BLaER1 (cell line): ENCODE measurements at regions not wholly inside any gene's neighbourhood (a gene's known extent, or its start where the extent isn't known, plus 50 kb on each side); places are given as distances from the start of the nearest gene placed in this dataset.
"Not testable (repeated sequence)": the region's sequence is repeated elsewhere in the genome, so short reads cannot be mapped to it uniquely, and the experiment has no call there.

Experiments
- H3K27ac ChIP-seq: shearing (Covaris generic); formaldehyde crosslinking; 2 replicates; pipeline ENCODE4 v1.8.1; 2022
- H3K27me3 ChIP-seq: shearing (Covaris generic); formaldehyde crosslinking; 2 replicates; pipeline ENCODE4 v1.8.1; 2022
- H3K36me3 ChIP-seq: shearing (Covaris generic); formaldehyde crosslinking; 2 replicates; pipeline ENCODE4 v1.8.1; 2022
- H3K4me1 ChIP-seq: shearing (Covaris generic); formaldehyde crosslinking; 2 replicates; pipeline ENCODE4 v1.8.1; 2022
- H3K4me2 ChIP-seq: shearing (Covaris generic); formaldehyde crosslinking; 2 replicates; pipeline ENCODE4 v1.8.1; 2022
- H3K4me3 ChIP-seq: shearing (Covaris generic); formaldehyde crosslinking; 2 replicates; pipeline ENCODE4 v1.8.1; 2022
- H3K9ac ChIP-seq: shearing (Covaris generic); formaldehyde crosslinking; 2 replicates; pipeline ENCODE4 v1.8.1; 2022
- H3K9me3 ChIP-seq: shearing (Covaris generic); formaldehyde crosslinking; 2 replicates; pipeline ENCODE4 v1.8.1; 2022
- H4K20me1 ChIP-seq: shearing (Covaris generic); formaldehyde crosslinking; 2 replicates; pipeline ENCODE4 v1.8.1; 2022
- Cebpa-rat ChIP-seq: shearing (Covaris generic); IDR thresholded peaks from 2 replicates; pipeline ENCODE4 v1.8.1; 2022

DNA sequence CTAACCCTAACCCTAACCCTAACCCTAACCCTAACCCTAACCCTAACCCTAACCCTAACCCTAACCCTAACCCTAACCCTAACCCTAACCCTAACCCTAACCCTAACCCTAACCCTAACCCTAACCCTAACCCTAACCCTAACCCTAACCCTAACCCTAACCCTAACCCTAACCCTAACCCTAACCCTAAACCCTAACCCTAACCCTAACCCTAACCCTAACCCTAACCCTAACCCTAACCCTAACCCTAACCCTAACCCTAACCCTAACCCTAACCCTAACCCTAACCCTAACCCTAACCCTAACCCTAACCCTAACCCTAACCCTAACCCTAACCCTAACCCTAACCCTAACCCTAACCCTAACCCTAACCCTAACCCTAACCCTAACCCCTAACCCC lies 80.6 kb upstream of the PLEKHG4B start:
- H3K4me3 ChIP-seq, H3K4me1 ChIP-seq, H4K20me1 ChIP-seq, H3K9me3 ChIP-seq, H3K9ac ChIP-seq, H3K4me2 ChIP-seq, H3K36me3 ChIP-seq, H3K27me3 ChIP-seq, H3K27ac ChIP-seq: not testable (repeated sequence)

DNA sequence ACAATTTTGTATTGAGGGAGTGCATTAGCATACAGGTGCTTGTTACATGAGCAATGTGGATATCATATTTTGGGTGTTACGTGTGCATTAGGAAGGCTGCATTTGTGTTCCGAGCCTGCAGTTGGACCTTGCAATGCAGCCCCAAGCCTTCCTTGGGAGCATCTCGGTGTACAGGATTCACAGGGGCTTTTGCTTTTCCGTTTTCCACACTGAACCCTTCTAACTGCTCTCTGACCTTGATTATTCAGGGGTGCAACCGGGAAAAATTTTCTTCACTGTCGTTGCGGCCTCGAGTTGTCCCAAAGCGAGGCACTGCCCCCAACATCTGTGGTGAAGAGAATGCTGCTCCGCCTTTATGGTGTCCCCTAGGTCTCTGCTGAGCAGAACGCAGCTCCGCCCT lies 80.1 kb upstream of the PLEKHG4B start:
- H3K4me3 ChIP-seq: no peak overlapping the region
- H3K27me3 ChIP-seq: no peaks in the 10 kb centered on the region
- H3K27ac ChIP-seq: no peak overlapping the region
- H3K9ac ChIP-seq: no peak overlapping the region
- no peak overlapping the region for H3K4me2 ChIP-seq
- H4K20me1 ChIP-seq: no peaks in the 10 kb centered on the region
- no peaks in the 10 kb centered on the region for H3K36me3 ChIP-seq
- peaks cover 4% of the 10 kb centered on the region; the same call in 1 of the 2 replicates for H3K9me3 ChIP-seq
- TF ChIP-seq Cebpa-rat: no peak
- H3K4me1 ChIP-seq: no peaks in the 10 kb centered on the region

DNA sequence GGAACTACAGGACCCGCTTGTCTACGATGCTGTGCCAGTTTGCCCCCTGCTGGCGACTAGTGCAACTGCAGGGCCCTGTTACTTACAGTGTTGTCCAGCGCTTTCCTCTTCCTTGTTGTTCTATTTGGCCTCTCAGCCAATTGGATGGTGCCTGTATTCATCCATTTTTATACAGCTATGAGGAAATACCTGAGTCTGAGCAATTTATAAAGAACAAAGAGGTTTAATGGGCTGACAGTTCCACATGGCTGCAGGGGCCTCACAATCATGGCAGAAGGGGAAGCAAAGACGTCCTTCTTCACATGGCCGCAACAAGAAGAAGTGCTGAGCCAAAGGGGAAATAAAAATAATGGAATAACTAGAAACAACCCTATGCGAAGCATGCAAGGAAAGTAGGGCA lies 78.7 kb upstream of the PLEKHG4B start:
- no peak for TF ChIP-seq Cebpa-rat
- H3K4me3 ChIP-seq: no peak overlapping the region
- H3K4me1 ChIP-seq: no peaks in the 10 kb centered on the region

DNA sequence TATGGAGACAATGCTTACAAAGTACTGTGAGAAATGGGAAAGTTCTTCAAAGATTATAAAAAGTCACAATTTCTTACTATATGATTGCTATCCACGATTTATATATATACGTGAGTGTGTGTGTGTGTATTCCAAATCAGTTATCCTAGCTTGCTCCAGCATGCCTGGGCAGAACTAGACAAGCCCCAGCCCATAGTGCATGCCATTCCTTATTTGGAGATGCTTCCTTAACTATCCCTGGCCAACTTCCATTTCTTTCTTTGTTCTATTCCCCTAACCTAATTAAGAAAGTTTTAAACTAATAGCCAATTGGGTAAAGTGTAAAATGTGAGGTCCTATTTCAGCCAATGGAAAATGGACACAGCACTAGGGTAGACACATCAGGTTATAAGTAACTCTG lies 77.3 kb upstream of the PLEKHG4B start:
- not testable (repeated sequence) for H3K4me2 ChIP-seq, H3K4me3 ChIP-seq, H3K4me1 ChIP-seq, H3K9me3 ChIP-seq, H3K27me3 ChIP-seq, H3K27ac ChIP-seq, H3K9ac ChIP-seq, H4K20me1 ChIP-seq, H3K36me3 ChIP-seq

More for the DNA sequence above, 78.7 kb upstream of the PLEKHG4B start:
- no peak overlapping the region for H3K9ac ChIP-seq
- no peaks in the 10 kb centered on the region for H3K27me3 ChIP-seq
- peaks cover 4% of the 10 kb centered on the region; the same call in 1 of the 2 replicates for H3K9me3 ChIP-seq
- no peak overlapping the region for H3K4me2 ChIP-seq
- no peaks in the 10 kb centered on the region for H4K20me1 ChIP-seq
- H3K36me3 ChIP-seq: no peaks in the 10 kb centered on the region
- H3K27ac ChIP-seq: no peak overlapping the region

DNA sequence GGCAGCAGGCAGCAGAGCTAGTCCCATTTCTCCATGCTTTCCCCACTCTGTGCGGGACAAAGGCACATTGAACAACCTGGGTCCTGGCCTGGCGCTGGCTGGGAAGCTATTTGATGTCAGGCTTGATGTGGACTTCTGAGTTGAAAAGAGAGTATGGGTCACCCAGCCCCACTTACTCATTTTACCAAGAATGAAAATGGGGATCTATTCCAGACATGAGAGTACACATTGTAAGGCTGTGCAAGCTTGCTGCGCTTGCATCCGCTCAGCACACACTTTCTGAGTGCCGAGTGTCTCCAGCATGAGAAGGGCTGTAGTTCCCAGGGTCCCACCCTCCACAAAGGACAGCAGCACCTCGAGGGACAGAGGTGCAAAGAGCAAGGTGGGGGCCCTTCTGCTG lies 71.7 kb upstream of the PLEKHG4B start:
- not testable (repeated sequence) for H3K4me3 ChIP-seq

DNA sequence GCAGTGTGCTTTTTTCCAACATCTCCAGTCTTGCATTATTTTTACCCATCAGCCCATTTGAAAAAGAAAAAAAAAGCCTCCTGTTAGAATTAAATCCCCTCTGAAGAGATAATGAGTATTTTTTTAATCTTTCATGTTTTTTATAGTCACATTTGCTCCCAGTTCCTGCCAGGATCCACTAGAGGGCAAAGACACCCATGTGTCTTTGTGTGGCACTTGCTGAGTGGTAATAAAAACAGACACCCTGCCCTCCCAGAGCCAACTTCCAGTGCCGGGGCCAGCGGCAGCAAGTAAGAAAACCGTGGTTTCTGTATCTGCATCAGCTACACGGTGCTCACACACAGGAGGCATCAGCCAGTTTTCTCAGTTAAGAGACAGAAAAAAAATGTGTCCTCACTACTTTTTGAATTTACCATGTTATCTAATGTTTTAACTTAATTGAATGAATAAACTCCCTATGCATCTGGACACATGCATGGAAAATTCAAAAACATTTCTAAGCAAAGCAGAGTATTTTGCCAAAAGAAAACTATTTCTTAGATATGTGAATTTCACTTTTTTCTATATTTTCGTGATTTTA lies 70.2 kb upstream of the PLEKHG4B start:
- TF ChIP-seq Cebpa-rat: no peak
- Histone ChIP-seq H3K4me1 (peaks cover 12% of the 10 kb centered on the region), H3K9me3 (no peaks in the 10 kb centered on the region), H4K20me1 (no peaks in the 10 kb centered on the region), H3K36me3 (no peaks in the 10 kb centered on the region), H3K27ac (no peak overlapping the region), H3K4me2 (0 out of 2 replicates have a peak overlapping the region, but pooled peaks have one; percentile 17), H3K9ac (no peak overlapping the region), H3K4me3 (no peak overlapping the region), H3K27me3 (no peaks in the 10 kb centered on the region)

More for the DNA sequence above, 71.7 kb upstream of the PLEKHG4B start:
- H3K4me1 ChIP-seq: peaks cover 12% of the 10 kb centered on the region
- not testable (repeated sequence) for H3K9ac ChIP-seq, H3K27me3 ChIP-seq, H3K36me3 ChIP-seq, H3K4me2 ChIP-seq, H3K9me3 ChIP-seq, H4K20me1 ChIP-seq, H3K27ac ChIP-seq

DNA sequence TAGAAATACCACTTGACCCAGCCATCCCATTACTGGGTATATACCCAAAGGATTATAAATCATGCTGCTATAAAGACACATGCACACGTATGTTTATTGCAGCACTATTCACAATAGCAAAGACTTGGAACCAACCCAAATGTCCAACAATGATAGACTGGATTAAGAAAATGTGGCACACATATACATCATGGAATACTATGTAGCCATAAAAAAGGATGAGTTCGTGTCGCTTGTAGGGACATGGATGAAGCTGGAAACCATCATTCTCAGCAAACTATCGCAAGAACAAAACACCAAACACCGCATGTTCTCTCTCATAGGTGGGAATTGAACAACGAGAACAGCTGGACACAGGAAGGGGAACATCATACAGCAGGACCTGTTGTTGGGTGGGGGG lies 68.1 kb upstream of the PLEKHG4B start:
- not testable (repeated sequence) for H3K36me3 ChIP-seq, H4K20me1 ChIP-seq, H3K4me3 ChIP-seq, H3K9ac ChIP-seq, H3K27ac ChIP-seq, H3K4me2 ChIP-seq, H3K27me3 ChIP-seq
- Histone ChIP-seq H3K9me3 (peaks cover 17% of the 10 kb centered on the region), H3K4me1 (peaks cover 12% of the 10 kb centered on the region)

DNA sequence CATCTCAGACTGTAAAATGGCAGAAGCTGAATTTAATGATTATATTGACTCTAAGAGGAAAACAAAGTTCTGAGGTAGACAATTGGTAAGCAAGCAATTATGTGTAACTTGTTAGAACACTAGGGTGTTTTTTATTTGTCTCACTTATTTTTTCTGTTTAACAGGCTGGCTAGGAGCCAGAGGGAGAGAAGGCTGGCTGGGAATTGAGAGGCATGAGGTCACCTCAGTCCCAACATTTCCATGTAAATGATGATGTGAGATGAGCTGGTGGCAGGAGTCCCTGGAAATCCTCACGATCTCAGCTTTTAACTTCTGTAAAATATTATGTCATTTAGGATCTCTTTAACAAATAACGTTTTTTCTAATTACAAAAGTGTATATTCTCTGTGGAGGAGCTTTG lies 66.9 kb upstream of the PLEKHG4B start:
- not testable (repeated sequence) for H3K9ac ChIP-seq, H3K4me3 ChIP-seq, H3K36me3 ChIP-seq

DNA sequence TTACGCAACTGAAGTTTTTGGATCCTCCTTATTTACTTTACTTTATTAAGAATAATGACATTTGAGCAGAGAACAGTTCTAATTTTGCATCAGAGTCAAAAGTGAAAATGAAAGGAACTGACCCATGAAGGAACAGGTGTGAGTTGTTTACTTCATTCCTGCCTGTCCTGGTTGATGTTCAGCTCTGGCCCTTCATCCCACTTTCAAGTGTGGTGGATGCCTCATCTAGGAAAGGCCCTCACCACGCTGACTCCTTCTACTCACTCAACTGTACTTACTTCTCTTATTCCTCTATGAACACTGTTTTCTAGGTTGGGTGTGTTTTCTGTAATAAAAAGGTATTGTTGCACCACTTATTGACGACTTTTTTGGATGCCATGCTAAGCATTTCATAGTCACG lies 61.8 kb upstream of the PLEKHG4B start:
- no peak for TF ChIP-seq Cebpa-rat
- Histone ChIP-seq H3K9ac (no peak overlapping the region), H4K20me1 (no peaks in the 10 kb centered on the region), H3K27ac (no peak overlapping the region), H3K4me1 (peaks cover 6% of the 10 kb centered on the region; the same call in 1 of the 2 replicates), H3K4me3 (no peak overlapping the region), H3K4me2 (peak overlapping the region; percentile 34), H3K36me3 (no peaks in the 10 kb centered on the region), H3K27me3 (no peaks in the 10 kb centered on the region), H3K9me3 (peaks cover 26% of the 10 kb centered on the region)

More for the DNA sequence above, 66.9 kb upstream of the PLEKHG4B start:
- H3K27me3 ChIP-seq, H4K20me1 ChIP-seq, H3K27ac ChIP-seq, H3K4me2 ChIP-seq: not testable (repeated sequence)
- H3K4me1 ChIP-seq: peaks cover 15% of the 10 kb centered on the region
- H3K9me3 ChIP-seq: peaks cover 26% of the 10 kb centered on the region

DNA sequence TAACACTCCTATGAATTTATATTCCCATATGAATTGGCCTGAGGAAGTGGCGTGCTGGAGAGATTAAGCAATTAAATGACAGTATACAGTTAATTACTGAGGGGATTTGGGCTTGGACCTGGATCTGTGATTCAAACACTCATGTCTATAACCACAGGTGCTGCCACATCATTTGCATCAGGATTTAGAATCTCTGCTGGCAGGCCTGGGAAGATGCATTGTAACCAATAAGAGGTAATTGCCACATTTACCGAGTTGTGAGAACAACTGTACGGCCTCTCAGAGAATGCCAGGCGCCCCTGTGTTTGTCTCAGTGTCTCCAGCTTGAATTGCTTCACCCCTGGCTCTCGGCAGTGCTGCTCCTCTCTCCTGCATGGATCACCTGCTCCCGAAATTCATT lies 61.4 kb upstream of the PLEKHG4B start:
- H3K36me3 ChIP-seq, H3K4me3 ChIP-seq, H3K9ac ChIP-seq, H3K27ac ChIP-seq, H3K4me1 ChIP-seq, H3K27me3 ChIP-seq, H4K20me1 ChIP-seq: not testable (repeated sequence)
- H3K9me3 ChIP-seq: peaks cover 26% of the 10 kb centered on the region
- peak overlapping the region; percentile 34; the same call in 1 of the 2 replicates for H3K4me2 ChIP-seq

DNA sequence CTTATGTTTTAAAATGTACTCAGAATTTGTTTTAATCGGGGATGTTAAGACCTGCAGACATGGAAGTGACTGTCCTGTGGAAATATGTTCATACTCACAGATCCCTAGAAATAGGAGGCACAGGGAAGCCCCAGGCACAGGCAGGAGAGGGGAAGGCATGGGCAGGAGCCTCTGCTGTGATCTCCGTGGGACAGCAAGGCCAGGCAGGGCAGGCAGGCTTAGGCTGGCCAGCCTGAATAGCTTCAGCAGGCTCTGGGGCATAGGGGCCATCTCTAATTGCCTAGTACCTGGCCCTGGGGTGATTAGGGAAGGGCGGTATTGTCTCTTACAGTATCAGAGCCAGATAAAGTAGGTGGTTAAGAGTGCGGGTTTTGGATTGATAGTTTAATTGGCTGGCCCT lies 59.8 kb upstream of the PLEKHG4B start:
- Histone ChIP-seq H3K4me3 (no peak overlapping the region), H3K27me3 (no peaks in the 10 kb centered on the region), H4K20me1 (no peaks in the 10 kb centered on the region), H3K27ac (no peak overlapping the region), H3K4me1 (peaks cover 6% of the 10 kb centered on the region; the same call in 1 of the 2 replicates), H3K9ac (no peak overlapping the region), H3K4me2 (no peak overlapping the region), H3K9me3 (peaks cover 26% of the 10 kb centered on the region), H3K36me3 (no peaks in the 10 kb centered on the region)
- TF ChIP-seq Cebpa-rat: no peak

DNA sequence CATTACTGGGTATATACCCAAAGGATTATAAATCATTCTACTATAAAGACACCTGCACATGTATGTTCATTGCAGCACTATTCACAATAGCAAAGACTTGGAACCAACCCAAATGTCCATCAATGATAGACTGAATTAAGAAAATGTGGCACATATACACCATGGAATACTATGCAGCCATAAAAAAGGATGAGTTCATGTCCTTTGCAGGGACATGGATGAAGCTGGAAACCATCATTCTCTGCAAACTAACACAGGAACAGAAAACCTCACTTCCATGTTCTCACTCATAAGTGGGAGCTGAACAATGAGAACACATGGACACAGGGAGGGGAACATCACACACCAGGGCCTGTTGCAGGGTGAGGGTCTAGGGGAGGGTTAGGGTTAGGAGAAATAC lies 56.4 kb upstream of the PLEKHG4B start:
- H4K20me1 ChIP-seq, H3K27ac ChIP-seq, H3K9me3 ChIP-seq, H3K4me1 ChIP-seq, H3K9ac ChIP-seq, H3K4me3 ChIP-seq, H3K4me2 ChIP-seq, H3K36me3 ChIP-seq, H3K27me3 ChIP-seq: not testable (repeated sequence)

DNA sequence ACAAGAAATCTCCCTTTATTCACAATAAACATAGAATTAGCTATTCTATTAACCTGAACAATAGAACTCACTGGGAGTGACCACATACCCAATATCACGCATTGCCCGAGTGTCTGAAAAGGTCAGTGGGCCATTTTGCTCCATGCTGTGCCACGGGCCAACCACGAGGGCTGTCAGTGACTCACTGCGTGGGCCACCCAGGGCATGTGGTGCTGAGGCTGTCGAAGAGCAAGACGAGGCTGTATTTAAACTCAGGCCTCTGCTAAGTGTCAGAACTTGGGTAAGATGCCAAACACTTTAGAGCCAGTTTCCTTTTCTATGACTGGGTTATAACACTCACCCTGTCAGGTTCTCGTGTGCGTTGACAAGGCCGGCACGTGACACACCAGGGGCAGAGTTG lies 54.8 kb upstream of the PLEKHG4B start:
- not testable (repeated sequence) for H3K9me3 ChIP-seq, H4K20me1 ChIP-seq, H3K4me1 ChIP-seq, H3K9ac ChIP-seq, H3K4me2 ChIP-seq, H3K36me3 ChIP-seq, H3K27me3 ChIP-seq, H3K4me3 ChIP-seq, H3K27ac ChIP-seq
